HepG2 (cell line): ENCODE measurements at regions not wholly inside any gene's neighbourhood (a gene's known extent, or its start where the extent isn't known, plus 50 kb on each side); places are given as distances from the start of the nearest gene placed in this dataset.

Source experiments
- ELF1 ChIP-seq: sonication (generic); formaldehyde crosslinking; IDR thresholded peaks from 2 replicates; pipeline ENCODE4 v1.4.0; 2020; ENCODE audit warnings: missing genetic modification reagents
- ELK4 ChIP-seq: sonication (generic); formaldehyde crosslinking; IDR thresholded peaks from 2 replicates; pipeline ENCODE4 v1.9.0; 2021; ENCODE audit warnings: missing genetic modification reagents, borderline replicate concordance
- FOXP4 ChIP-seq: sonication (generic); formaldehyde crosslinking; IDR thresholded peaks from 2 replicates; pipeline ENCODE4 v1.4.0; 2020; ENCODE audit warnings: missing genetic modification reagents
- HOXD1 ChIP-seq: sonication (generic); formaldehyde crosslinking; IDR thresholded peaks from 2 replicates; pipeline ENCODE4 v1.5.0; 2020; ENCODE audit warnings: missing genetic modification reagents
- MTF2 ChIP-seq: sonication (generic); formaldehyde crosslinking; IDR thresholded peaks from 2 replicates; pipeline ENCODE4 v1.5.0; 2020; ENCODE audit warnings: missing genetic modification reagents, borderline replicate concordance
- ONECUT2 ChIP-seq: sonication (generic); formaldehyde crosslinking; IDR thresholded peaks from 2 replicates; pipeline ENCODE4 v1.4.0; 2020; ENCODE audit warnings: missing genetic modification reagents
- RBM22 ChIP-seq: fragments of 200-400 bp; formaldehyde crosslinking; optimal IDR thresholded peaks from 2 replicates; pipeline ENCODE3; 2017; ENCODE audit warnings: mild to moderate bottlenecking, low read length, moderate library complexity
- STAT5B ChIP-seq: sonication (generic); formaldehyde crosslinking; IDR thresholded peaks from 2 replicates; pipeline ENCODE4 v1.4.0; 2020; ENCODE audit warnings: missing genetic modification reagents
- ZNF326 ChIP-seq: sonication (generic); formaldehyde crosslinking; IDR thresholded peaks from 2 replicates; pipeline ENCODE4 v1.4.0; 2020; ENCODE audit warnings: missing genetic modification reagents, borderline replicate concordance
- ZNF337 ChIP-seq: sonication (generic); formaldehyde crosslinking; IDR thresholded peaks from 2 replicates; pipeline ENCODE4 v1.5.1; 2020; ENCODE audit warnings: missing genetic modification reagents, low read depth, mild to moderate bottlenecking, borderline replicate concordance
- ZNF639 ChIP-seq: conservative IDR thresholded peaks from 2 replicates; pipeline ENCODE4 v1.6.1; 2018; ENCODE audit warnings: missing genetic modification reagents
- TF ChIP-seq, protein P1 (sequence below): sonication (generic); formaldehyde crosslinking; IDR thresholded peaks from 2 replicates; pipeline ENCODE4 v1.8.1; 2023; ENCODE audit warnings: mild to moderate bottlenecking, missing genetic modification reagents
- TF ChIP-seq, protein P2 (sequence below), 2 experiments: sonication (generic) in 1 of 2; formaldehyde crosslinking in 1 of 2; IDR thresholded peaks; 2 replicates each; pipeline versions ENCODE4 v1.4.0 to v1.6.1; 2016 to 2020; ENCODE audit warnings: borderline replicate concordance in 1 of 2, low read depth in 1 of 2, mild to moderate bottlenecking in 1 of 2, missing genetic modification reagents in 1 of 2
- TF ChIP-seq, protein P3 (sequence below): sonication (generic); formaldehyde crosslinking; IDR thresholded peaks from 2 replicates; pipeline ENCODE4 v1.4.0; 2020; ENCODE audit warnings: mild to moderate bottlenecking, missing genetic modification reagents, borderline replicate concordance

GRCh38 chr3:147184794-147185193, 221.5 kb downstream of the ZIC4 start (continued):
- TF ChIP-seq, protein P1, sequence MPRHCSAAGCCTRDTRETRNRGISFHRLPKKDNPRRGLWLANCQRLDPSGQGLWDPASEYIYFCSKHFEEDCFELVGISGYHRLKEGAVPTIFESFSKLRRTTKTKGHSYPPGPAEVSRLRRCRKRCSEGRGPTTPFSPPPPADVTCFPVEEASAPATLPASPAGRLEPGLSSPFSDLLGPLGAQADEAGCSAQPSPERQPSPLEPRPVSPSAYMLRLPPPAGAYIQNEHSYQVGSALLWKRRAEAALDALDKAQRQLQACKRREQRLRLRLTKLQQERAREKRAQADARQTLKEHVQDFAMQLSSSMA (CRISPR knock-in tag): no peak
- no peak for TF ChIP-seq ELK4
- TF ChIP-seq HOXD1: no peak; the same call in 1 of the 2 replicates
- no peak for TF ChIP-seq RBM22
- no peak for TF ChIP-seq ONECUT2 (CRISPR knock-in tag)
- TF ChIP-seq MTF2 (CRISPR knock-in tag): no peak
- no peak for TF ChIP-seq ZNF639 (CRISPR knock-in tag)
- no peak for TF ChIP-seq STAT5B (CRISPR knock-in tag)
- TF ChIP-seq, protein P2, sequence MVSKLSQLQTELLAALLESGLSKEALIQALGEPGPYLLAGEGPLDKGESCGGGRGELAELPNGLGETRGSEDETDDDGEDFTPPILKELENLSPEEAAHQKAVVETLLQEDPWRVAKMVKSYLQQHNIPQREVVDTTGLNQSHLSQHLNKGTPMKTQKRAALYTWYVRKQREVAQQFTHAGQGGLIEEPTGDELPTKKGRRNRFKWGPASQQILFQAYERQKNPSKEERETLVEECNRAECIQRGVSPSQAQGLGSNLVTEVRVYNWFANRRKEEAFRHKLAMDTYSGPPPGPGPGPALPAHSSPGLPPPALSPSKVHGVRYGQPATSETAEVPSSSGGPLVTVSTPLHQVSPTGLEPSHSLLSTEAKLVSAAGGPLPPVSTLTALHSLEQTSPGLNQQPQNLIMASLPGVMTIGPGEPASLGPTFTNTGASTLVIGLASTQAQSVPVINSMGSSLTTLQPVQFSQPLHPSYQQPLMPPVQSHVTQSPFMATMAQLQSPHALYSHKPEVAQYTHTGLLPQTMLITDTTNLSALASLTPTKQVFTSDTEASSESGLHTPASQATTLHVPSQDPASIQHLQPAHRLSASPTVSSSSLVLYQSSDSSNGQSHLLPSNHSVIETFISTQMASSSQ (IDR thresholded peaks at IDR 0.05; ENCODE audit: low read depth): peak; percentile 54
- TF ChIP-seq, protein P2 (CRISPR knock-in tag; IDR thresholded peaks at IDR 0.05; ENCODE audit: borderline replicate concordance): peak; percentile 60; the same call in 1 of the 2 replicates
- TF ChIP-seq FOXP4 (CRISPR knock-in tag): peak; percentile 76
- no peak for TF ChIP-seq ZNF326 (CRISPR knock-in tag)
- TF ChIP-seq, protein P3, sequence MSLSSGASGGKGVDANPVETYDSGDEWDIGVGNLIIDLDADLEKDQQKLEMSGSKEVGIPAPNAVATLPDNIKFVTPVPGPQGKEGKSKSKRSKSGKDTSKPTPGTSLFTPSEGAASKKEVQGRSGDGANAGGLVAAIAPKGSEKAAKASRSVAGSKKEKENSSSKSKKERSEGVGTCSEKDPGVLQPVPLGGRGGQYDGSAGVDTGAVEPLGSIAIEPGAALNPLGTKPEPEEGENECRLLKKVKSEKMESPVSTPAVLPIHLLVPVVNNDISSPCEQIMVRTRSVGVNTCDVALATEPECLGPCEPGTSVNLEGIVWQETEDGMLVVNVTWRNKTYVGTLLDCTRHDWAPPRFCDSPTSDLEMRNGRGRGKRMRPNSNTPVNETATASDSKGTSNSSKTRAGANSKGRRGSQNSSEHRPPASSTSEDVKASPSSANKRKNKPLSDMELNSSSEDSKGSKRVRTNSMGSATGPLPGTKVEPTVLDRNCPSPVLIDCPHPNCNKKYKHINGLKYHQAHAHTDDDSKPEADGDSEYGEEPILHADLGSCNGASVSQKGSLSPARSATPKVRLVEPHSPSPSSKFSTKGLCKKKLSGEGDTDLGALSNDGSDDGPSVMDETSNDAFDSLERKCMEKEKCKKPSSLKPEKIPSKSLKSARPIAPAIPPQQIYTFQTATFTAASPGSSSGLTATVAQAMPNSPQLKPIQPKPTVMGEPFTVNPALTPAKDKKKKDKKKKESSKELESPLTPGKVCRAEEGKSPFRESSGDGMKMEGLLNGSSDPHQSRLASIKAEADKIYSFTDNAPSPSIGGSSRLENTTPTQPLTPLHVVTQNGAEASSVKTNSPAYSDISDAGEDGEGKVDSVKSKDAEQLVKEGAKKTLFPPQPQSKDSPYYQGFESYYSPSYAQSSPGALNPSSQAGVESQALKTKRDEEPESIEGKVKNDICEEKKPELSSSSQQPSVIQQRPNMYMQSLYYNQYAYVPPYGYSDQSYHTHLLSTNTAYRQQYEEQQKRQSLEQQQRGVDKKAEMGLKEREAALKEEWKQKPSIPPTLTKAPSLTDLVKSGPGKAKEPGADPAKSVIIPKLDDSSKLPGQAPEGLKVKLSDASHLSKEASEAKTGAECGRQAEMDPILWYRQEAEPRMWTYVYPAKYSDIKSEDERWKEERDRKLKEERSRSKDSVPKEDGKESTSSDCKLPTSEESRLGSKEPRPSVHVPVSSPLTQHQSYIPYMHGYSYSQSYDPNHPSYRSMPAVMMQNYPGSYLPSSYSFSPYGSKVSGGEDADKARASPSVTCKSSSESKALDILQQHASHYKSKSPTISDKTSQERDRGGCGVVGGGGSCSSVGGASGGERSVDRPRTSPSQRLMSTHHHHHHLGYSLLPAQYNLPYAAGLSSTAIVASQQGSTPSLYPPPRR (CRISPR knock-in tag): peak; percentile 87
- TF ChIP-seq ELF1 (CRISPR knock-in tag): no peak
- peak; percentile 54; the same call in 1 of the 2 replicates for TF ChIP-seq ZNF337
